Activated effector memory CD4-positive, alpha-beta T cell treated with Interleukin-2 at 50 U/mL for 16 hours (primary cell): ENCODE measurements at regions not wholly inside any gene's neighbourhood (a gene's known extent, or its start where the extent isn't known, plus 50 kb on each side); places are given as distances from the start of the nearest gene placed in this dataset.
"Not testable (repeated sequence)": the region's sequence is repeated elsewhere in the genome, so short reads cannot be mapped to it uniquely, and the experiment has no call there.

Source experiments
- DNase-seq: peaks from one replicate; pipeline ENCODE4 v3.0.0-alpha.2; 2020

- DNase-seq: no peak
These were observed 64.9 kb downstream of the CD2 start for GRCh38 chr1:116819081-116819480.

GRCh38 chr1:116820369-116820768, 66.1 kb downstream of the CD2 start:
- DNase-seq: no peak

GRCh38 chr1:116821763-116822162, 67.5 kb downstream of the CD2 start:
- no peak for DNase-seq

- no peak for DNase-seq
These were observed 70.5 kb downstream of the CD2 start for GRCh38 chr1:116824631-116825206.

- no peak for DNase-seq
These were observed 71.0 kb downstream of the CD2 start for GRCh38 chr1:116825207-116825719.

GRCh38 chr1:116825720-116826438, 71.6 kb downstream of the CD2 start:
- no peak for DNase-seq

GRCh38 chr1:116826818-116827606, 72.8 kb downstream of the CD2 start:
- peak; percentile 26 for DNase-seq

- no peak for DNase-seq
These were observed 73.4 kb downstream of the CD2 start for GRCh38 chr1:116827607-116828105.

- DNase-seq: no peak
These were observed 77.3 kb upstream of the PTGFRN start for GRCh38 chr1:116832308-116832931.

- DNase-seq: no peak
These were observed 76.7 kb upstream of the PTGFRN start for GRCh38 chr1:116832932-116833578.

- no peak for DNase-seq
These were observed 76.0 kb upstream of the PTGFRN start for GRCh38 chr1:116833718-116834117.

GRCh38 chr1:116834595-116834994, 75.1 kb upstream of the PTGFRN start:
- DNase-seq: no peak

GRCh38 chr1:116835161-116835560, 74.6 kb upstream of the PTGFRN start:
- DNase-seq: no peak

GRCh38 chr1:116836099-116836498, 73.6 kb upstream of the PTGFRN start:
- DNase-seq: no peak

- no peak for DNase-seq
These were observed 68.0 kb upstream of the PTGFRN start for GRCh38 chr1:116841569-116842344.

GRCh38 chr1:116842654-116843053, 67.1 kb upstream of the PTGFRN start:
- no peak for DNase-seq

GRCh38 chr1:116844775-116845174, 64.9 kb upstream of the PTGFRN start:
- DNase-seq: no peak

- no peak for DNase-seq
These were observed 62.5 kb upstream of the PTGFRN start for GRCh38 chr1:116847190-116847589.

GRCh38 chr1:116847688-116848531, 61.8 kb upstream of the PTGFRN start:
- DNase-seq: no peak

GRCh38 chr1:116850436-116850835, 59.3 kb upstream of the PTGFRN start:
- no peak for DNase-seq

- DNase-seq: not testable (repeated sequence)
These were observed 58.5 kb upstream of the PTGFRN start for GRCh38 chr1:116851189-116851588.
